ENCODE measurements at regions not wholly inside any gene's neighbourhood (a gene's known extent, or its start where the extent isn't known, plus 50 kb on each side); places are given as distances from the start of the nearest gene placed in this dataset.

DNA sequence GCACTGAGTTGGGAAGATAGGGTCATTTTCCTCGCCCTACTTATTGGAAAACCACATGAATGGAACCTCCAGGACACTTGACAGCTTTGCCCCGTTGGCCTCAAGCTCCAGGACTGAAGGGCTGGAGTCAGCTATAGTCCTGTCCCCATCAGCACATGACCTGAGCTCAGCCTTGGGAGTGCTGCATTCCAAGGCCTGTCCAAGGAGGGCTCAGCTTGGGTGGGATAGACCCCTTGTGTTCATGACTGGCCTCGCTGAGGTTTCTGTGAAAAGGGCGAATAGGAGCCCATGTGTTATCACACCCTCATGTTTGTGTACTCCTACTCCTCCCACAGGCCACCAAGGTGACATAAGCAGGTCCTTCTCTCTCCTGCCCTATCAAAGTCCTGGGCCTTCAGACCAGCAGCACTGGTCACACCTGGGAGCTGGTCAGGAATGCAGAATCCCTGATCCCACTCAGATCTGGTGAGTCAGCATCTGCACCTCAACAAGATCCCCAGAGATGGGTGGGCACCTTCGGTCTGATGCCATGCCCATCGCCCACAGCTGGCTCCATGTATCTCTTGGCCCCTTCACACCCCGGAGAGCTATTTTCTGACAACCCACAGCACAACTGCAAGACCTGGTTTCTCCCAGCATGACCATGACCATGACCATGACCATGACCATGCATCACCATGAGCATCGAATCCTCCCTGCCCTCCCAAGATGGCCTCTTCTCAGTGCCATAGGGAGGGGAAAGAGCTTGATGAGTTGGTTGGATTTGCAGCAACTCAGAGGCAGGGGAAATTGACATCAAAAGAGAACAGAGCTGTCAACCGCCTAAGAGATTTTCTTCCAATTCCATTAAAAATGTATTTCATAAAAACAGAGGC lies 83.0 kb upstream of the RAB6C start:
- no peaks in the 10 kb centered on the region for H3F3A ChIP-seq (ENCODE audit: low read length, unreplicated experiment)
- H3K4me1 ChIP-seq (ENCODE audit: insufficient read depth, low read length), result no peaks in the 10 kb centered on the region
- H3K36me3 ChIP-seq (ENCODE audit: low read depth, low read length), result no peaks in the 10 kb centered on the region
- no peaks in the 10 kb centered on the region for H3K9me3 ChIP-seq (ENCODE audit: low read length)
- intact Hi-C loops (cut with micrococcal nuclease), result no loop called here
- H3K4me3 ChIP-seq (ENCODE audit: low read length), result no peak overlapping the region
- no peak overlapping the region for H2AFZ ChIP-seq (ENCODE audit: low read length)
- no peak overlapping the region for H3K9ac ChIP-seq (ENCODE audit: low read length)
- H3K4me2 ChIP-seq (ENCODE audit: low read length), result no peak overlapping the region
- H4K20me1 ChIP-seq (ENCODE audit: low read length), result no peaks in the 10 kb centered on the region
- ATAC-seq (no peak), DNase-seq (no peak)
- no peaks in the 10 kb centered on the region for H3K9me2 ChIP-seq (replicated peaks; ENCODE audit: low read length)
- H3K79me2 ChIP-seq (ENCODE audit: low read length), result no peaks in the 10 kb centered on the region
- H3K27me3 ChIP-seq (ENCODE audit: low read length), result peaks cover 17% of the 10 kb centered on the region; the same call in 1 of the 2 replicates
- CTCF ChIA-PET, result no interaction called here
- BruUV-seq (replicated peaks), result no TSS peak
- POLR2A ChIA-PET (ENCODE audit: unreplicated experiment), result no interaction called here
- TF ChIP-seq EZH2 (IDR thresholded peaks at IDR 0.05; ENCODE audit: low read length, unreplicated experiment) (no peak), EZH2phosphoT487 (IDR thresholded peaks at IDR 0.05; ENCODE audit: borderline replicate concordance, low read length) (no peak)
- TF ChIP-seq, protein P1, sequence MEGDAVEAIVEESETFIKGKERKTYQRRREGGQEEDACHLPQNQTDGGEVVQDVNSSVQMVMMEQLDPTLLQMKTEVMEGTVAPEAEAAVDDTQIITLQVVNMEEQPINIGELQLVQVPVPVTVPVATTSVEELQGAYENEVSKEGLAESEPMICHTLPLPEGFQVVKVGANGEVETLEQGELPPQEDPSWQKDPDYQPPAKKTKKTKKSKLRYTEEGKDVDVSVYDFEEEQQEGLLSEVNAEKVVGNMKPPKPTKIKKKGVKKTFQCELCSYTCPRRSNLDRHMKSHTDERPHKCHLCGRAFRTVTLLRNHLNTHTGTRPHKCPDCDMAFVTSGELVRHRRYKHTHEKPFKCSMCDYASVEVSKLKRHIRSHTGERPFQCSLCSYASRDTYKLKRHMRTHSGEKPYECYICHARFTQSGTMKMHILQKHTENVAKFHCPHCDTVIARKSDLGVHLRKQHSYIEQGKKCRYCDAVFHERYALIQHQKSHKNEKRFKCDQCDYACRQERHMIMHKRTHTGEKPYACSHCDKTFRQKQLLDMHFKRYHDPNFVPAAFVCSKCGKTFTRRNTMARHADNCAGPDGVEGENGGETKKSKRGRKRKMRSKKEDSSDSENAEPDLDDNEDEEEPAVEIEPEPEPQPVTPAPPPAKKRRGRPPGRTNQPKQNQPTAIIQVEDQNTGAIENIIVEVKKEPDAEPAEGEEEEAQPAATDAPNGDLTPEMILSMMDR (conservative IDR thresholded peaks at IDR 0.05; ENCODE audit: low read depth, low read length), result no peak
- no peak overlapping the region for H3K27ac ChIP-seq (ENCODE audit: low read length)

DNA sequence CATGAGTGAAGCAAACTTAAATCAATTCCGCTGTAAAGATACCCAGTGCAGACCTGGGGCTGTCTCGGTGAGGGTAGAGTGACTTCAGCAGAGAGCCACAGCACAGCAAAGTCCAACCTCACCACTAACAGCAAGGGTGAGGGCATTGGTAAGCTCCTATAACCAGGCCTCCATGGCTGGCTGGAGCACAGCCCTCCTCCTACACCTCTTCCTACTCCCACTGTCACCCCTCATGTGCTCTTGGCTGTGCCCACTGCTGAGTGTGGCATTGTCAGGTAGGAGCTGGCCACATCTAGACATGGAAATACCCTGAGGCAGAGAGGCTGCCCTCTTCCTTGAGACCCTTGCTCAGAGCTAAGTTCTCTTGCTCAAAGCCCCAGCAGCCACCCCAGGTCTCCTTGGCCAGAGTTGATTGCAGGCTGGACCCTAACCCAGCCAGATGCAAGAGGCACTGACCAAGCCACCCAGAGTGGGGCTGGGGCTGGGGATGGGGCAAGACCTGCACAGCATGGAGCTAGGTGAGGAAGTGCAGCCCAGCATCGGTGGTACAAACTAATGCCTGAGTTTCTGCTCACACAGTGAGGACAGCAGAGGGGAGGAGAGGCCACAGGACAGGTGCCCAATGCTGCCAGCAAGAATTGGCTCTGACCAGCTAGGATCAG lies 77.6 kb upstream of the RAB6C start:
- no peak for TF ChIP-seq EZH2 (IDR thresholded peaks at IDR 0.05; ENCODE audit: low read length, unreplicated experiment)
- TF ChIP-seq EZH2phosphoT487 (IDR thresholded peaks at IDR 0.05; ENCODE audit: borderline replicate concordance, low read length), result no peak
- TF ChIP-seq, protein P1 (conservative IDR thresholded peaks at IDR 0.05; ENCODE audit: low read depth, low read length), result no peak
- no peaks in the 10 kb centered on the region for H3K4me1 ChIP-seq (ENCODE audit: insufficient read depth, low read length)
- H3K9ac ChIP-seq (ENCODE audit: low read length), result no peak overlapping the region
- ChIA-PET POLR2A (ENCODE audit: unreplicated experiment) (no interaction called here), CTCF (no interaction called here)
- DNase-seq (no peak), ATAC-seq (no peak)
- H3K9me2 ChIP-seq (replicated peaks; ENCODE audit: low read length), result no peaks in the 10 kb centered on the region
- H4K20me1 ChIP-seq (ENCODE audit: low read length), result no peaks in the 10 kb centered on the region
- no peaks in the 10 kb centered on the region for H3F3A ChIP-seq (ENCODE audit: low read length, unreplicated experiment)
- no peak overlapping the region for H3K4me2 ChIP-seq (ENCODE audit: low read length)
- H3K27me3 ChIP-seq (ENCODE audit: low read length), result peaks cover 27% of the 10 kb centered on the region
- H3K79me2 ChIP-seq (ENCODE audit: low read length), result no peaks in the 10 kb centered on the region
- intact Hi-C loops (cut with micrococcal nuclease), result no loop called here
- BruUV-seq (replicated peaks), result no TSS peak
- H3K9me3 ChIP-seq (ENCODE audit: low read length), result no peaks in the 10 kb centered on the region
- H3K4me3 ChIP-seq (ENCODE audit: low read length), result no peak overlapping the region
- no peaks in the 10 kb centered on the region for H3K36me3 ChIP-seq (ENCODE audit: low read depth, low read length)
- no peak overlapping the region for H2AFZ ChIP-seq (ENCODE audit: low read length)
- no peak overlapping the region for H3K27ac ChIP-seq (ENCODE audit: low read length)
